HEK293 (cell line): ENCODE measurements at regions not wholly inside any gene's neighbourhood (a gene's known extent, or its start where the extent isn't known, plus 50 kb on each side); places are given as distances from the start of the nearest gene placed in this dataset.

Experiments
- CTCF ChIA-PET: fragments of 350-600 bp; formaldehyde crosslinking; extraction: SDS; loops from one replicate; lab custom pipeline; 2021; ENCODE audit warnings: antibody characterized with exemption; lab: Yijun Ruan, JAX
- POLR2A ChIA-PET: fragments of 300-600 bp; formaldehyde crosslinking; extraction: SDS; loops from one replicate; lab custom pipeline; 2020; ENCODE audit warnings: antibody characterized with exemption, inconsistent platforms; lab: Yijun Ruan, JAX
- H3K27ac ChIP-seq: fragments of 200-500 bp; sonication (Bioruptor generic); 2 replicates; pipeline ENCODE4 v1.5.1; 2014; ENCODE audit warnings: low read depth, low read length, control low read depth, inconsistent platforms; ENCODE audit errors: extremely low read depth
- H3K36me3 ChIP-seq, 2 experiments: fragments of 200-500 bp in 1 of 2; sonication (Bioruptor generic) in 1 of 2; 1 replicate in 1 of 2; 2 replicates in 1 of 2; pipeline ENCODE4 v1.5.1; 2014 to 2017; ENCODE audit warnings: inconsistent platforms in 2 of 2, low read length in 2 of 2; ENCODE audit not compliant: control insufficient read depth in 2 of 2, insufficient read depth in 1 of 2
- H3K4me1 ChIP-seq: fragments of 200-500 bp; sonication (Bioruptor generic); 2 replicates; pipeline ENCODE4 v1.5.1; 2014; ENCODE audit warnings: mild to moderate bottlenecking, low read length, inconsistent platforms; ENCODE audit not compliant: control insufficient read depth, insufficient read depth
- H3K4me3 ChIP-seq: 2 replicates; pipeline ENCODE4 v1.5.1; 2011; ENCODE audit warnings: low read depth, mild to moderate bottlenecking, control low read depth, low read length, moderate library complexity
- H3K9me3 ChIP-seq: fragments of 200-500 bp; sonication (Bioruptor generic); 2 replicates; pipeline ENCODE4 v1.5.1; 2014; ENCODE audit warnings: low read depth, low read length, inconsistent platforms; ENCODE audit not compliant: control insufficient read depth, insufficient read depth
- FEZF1 ChIP-seq: fragments of 450-650 bp; formaldehyde crosslinking; IDR thresholded peaks from 2 replicates; pipeline ENCODE4 v1.5.1; 2016; ENCODE audit warnings: missing biosample characterization, missing genetic modification characterization
- GLI4 ChIP-seq: fragments of 450-650 bp; formaldehyde crosslinking; IDR thresholded peaks from 2 replicates; pipeline ENCODE4 v1.5.1; 2016; ENCODE audit warnings: missing biosample characterization, missing genetic modification characterization
- KLF1 ChIP-seq: fragments of 450-650 bp; formaldehyde crosslinking; IDR thresholded peaks from 2 replicates; pipeline ENCODE4 v1.5.1; 2016; ENCODE audit warnings: missing biosample characterization, missing genetic modification characterization
- KLF10 ChIP-seq: fragments of 450-650 bp; IDR thresholded peaks from 2 replicates; pipeline ENCODE4 v1.5.1; 2018; ENCODE audit warnings: missing biosample characterization, mild to moderate bottlenecking, missing genetic modification characterization
- KLF17 ChIP-seq: fragments of 450-650 bp; formaldehyde crosslinking; IDR thresholded peaks from 2 replicates; pipeline ENCODE4 v1.5.1; 2016; ENCODE audit warnings: missing biosample characterization, missing genetic modification characterization
- PATZ1 ChIP-seq: fragments of 450-650 bp; formaldehyde crosslinking; IDR thresholded peaks from 2 replicates; pipeline ENCODE4 v1.5.1; 2016; ENCODE audit warnings: missing biosample characterization, missing genetic modification characterization
- ZBTB1 ChIP-seq: fragments of 450-650 bp; formaldehyde crosslinking; IDR thresholded peaks from 2 replicates; pipeline ENCODE4 v1.5.1; 2016; ENCODE audit warnings: missing biosample characterization, missing genetic modification characterization
- ZBTB44 ChIP-seq: fragments of 450-650 bp; IDR thresholded peaks from 2 replicates; pipeline ENCODE4 v1.5.1; 2018; ENCODE audit warnings: missing biosample characterization, mild to moderate bottlenecking, missing genetic modification characterization
- ZFHX2 ChIP-seq: fragments of 450-650 bp; formaldehyde crosslinking; conservative IDR thresholded peaks from 2 replicates; pipeline ENCODE4 v1.5.1; 2016; ENCODE audit warnings: missing biosample characterization, missing genetic modification characterization
- ZNF155 ChIP-seq: fragments of 450-650 bp; formaldehyde crosslinking; IDR thresholded peaks from 2 replicates; pipeline ENCODE4 v1.5.1; 2016; ENCODE audit warnings: missing biosample characterization, missing genetic modification characterization
- ZNF23 ChIP-seq: fragments of 450-650 bp; formaldehyde crosslinking; IDR thresholded peaks from 2 replicates; pipeline ENCODE4 v1.5.1; 2016; ENCODE audit warnings: missing biosample characterization, missing genetic modification characterization, borderline replicate concordance
- ZNF24 ChIP-seq: fragments of 450-650 bp; formaldehyde crosslinking; IDR thresholded peaks from 2 replicates; pipeline ENCODE4 v1.5.1; 2016; ENCODE audit warnings: missing biosample characterization, missing genetic modification characterization
- ZNF280D ChIP-seq: fragments of 450-650 bp; formaldehyde crosslinking; IDR thresholded peaks from 2 replicates; pipeline ENCODE4 v1.5.1; 2016; ENCODE audit warnings: missing biosample characterization, missing genetic modification characterization
- ZNF354C ChIP-seq: fragments of 450-650 bp; formaldehyde crosslinking; IDR thresholded peaks from 2 replicates; pipeline ENCODE4 v1.5.1; 2016; ENCODE audit warnings: missing biosample characterization, missing genetic modification characterization, low read depth, borderline replicate concordance
- ZNF362 ChIP-seq: fragments of 450-650 bp; formaldehyde crosslinking; IDR thresholded peaks from 2 replicates; pipeline ENCODE4 v1.5.1; 2016; ENCODE audit warnings: missing biosample characterization, missing genetic modification characterization
- ZNF398 ChIP-seq: fragments of 450-650 bp; formaldehyde crosslinking; IDR thresholded peaks from 2 replicates; pipeline ENCODE4 v1.5.1; 2017; ENCODE audit warnings: missing biosample characterization, missing genetic modification characterization
- ZNF433 ChIP-seq: fragments of 450-650 bp; formaldehyde crosslinking; IDR thresholded peaks from 2 replicates; pipeline ENCODE4 v1.5.1; 2016; ENCODE audit warnings: missing biosample characterization, missing genetic modification characterization, low read depth
- ZNF510 ChIP-seq: fragments of 450-650 bp; formaldehyde crosslinking; IDR thresholded peaks from 2 replicates; pipeline ENCODE4 v1.5.1; 2018; ENCODE audit warnings: mild to moderate bottlenecking, missing genetic modification characterization, missing biosample characterization; ENCODE audit not compliant: insufficient replicate concordance
- ZNF610 ChIP-seq: fragments of 450-650 bp; formaldehyde crosslinking; IDR thresholded peaks from 2 replicates; pipeline ENCODE4 v1.5.1; 2016; ENCODE audit warnings: missing biosample characterization, missing genetic modification characterization, borderline replicate concordance
- ZNF654 ChIP-seq: fragments of 450-650 bp; formaldehyde crosslinking; IDR thresholded peaks from 2 replicates; pipeline ENCODE4 v1.5.1; 2016; ENCODE audit warnings: low read depth, missing biosample characterization, missing genetic modification characterization
- ZNF692 ChIP-seq: fragments of 450-650 bp; formaldehyde crosslinking; IDR thresholded peaks from 2 replicates; pipeline ENCODE4 v1.5.1; 2016; ENCODE audit warnings: missing biosample characterization, missing genetic modification characterization
- ZNF707 ChIP-seq: fragments of 450-650 bp; formaldehyde crosslinking; IDR thresholded peaks from 2 replicates; pipeline ENCODE4 v1.5.1; 2016; ENCODE audit warnings: missing biosample characterization, missing genetic modification characterization

GRCh38 chr13:78033509-78033908, 114.9 kb upstream of the EDNRB start (continued):
- TF ChIP-seq ZNF24, result no peak
- TF ChIP-seq ZNF654 (tag by site-specific recombination), result no peak
- no peak for TF ChIP-seq ZNF433 (tag by site-specific recombination)
- no peak for TF ChIP-seq KLF17 (tag by site-specific recombination)
- TF ChIP-seq GLI4 (tag by site-specific recombination), result no peak

- H3K9me3 ChIP-seq, result no peaks in the 10 kb centered on the region
- no peaks in the 10 kb centered on the region for H3K4me1 ChIP-seq
- H3K27ac ChIP-seq, result no peak overlapping the region
- POLR2A ChIA-PET, result no interaction called here
- no peak overlapping the region for H3K4me3 ChIP-seq
- H3K36me3 ChIP-seq, result no peaks in the 10 kb centered on the region
- CTCF ChIA-PET, result no interaction called here
- TF ChIP-seq ZNF280D (tag by site-specific recombination) (no peak), ZNF354C (tag by site-specific recombination) (no peak), FEZF1 (tag by site-specific recombination) (no peak), ZBTB1 (tag by site-specific recombination) (no peak), ZFHX2 (tag by site-specific recombination) (no peak), ZBTB44 (no peak), ZNF362 (tag by site-specific recombination) (no peak), KLF1 (no peak), ZNF510 (no peak)
Observed at GRCh38 chr13:78032132-78032531, 113.5 kb upstream of the EDNRB start.

GRCh38 chr13:78030341-78030896, 111.8 kb upstream of the EDNRB start:
- no peaks in the 10 kb centered on the region for H3K9me3 ChIP-seq
- ChIA-PET POLR2A (no interaction called here), CTCF (no interaction called here)
- H3K4me3 ChIP-seq, result no peak overlapping the region
- no peaks in the 10 kb centered on the region for H3K36me3 ChIP-seq
- no peak overlapping the region for H3K27ac ChIP-seq
- no peaks in the 10 kb centered on the region for H3K4me1 ChIP-seq
- TF ChIP-seq ZNF23 (tag by site-specific recombination) (no peak), ZNF707 (no peak), ZNF692 (tag by site-specific recombination) (no peak), ZNF155 (no peak), ZNF398 (tag by site-specific recombination) (no peak), ZNF610 (tag by site-specific recombination) (no peak), PATZ1 (tag by site-specific recombination) (no peak), KLF10 (tag by site-specific recombination) (no peak)
